ENCODE measurements at regions not wholly inside any gene's neighbourhood (a gene's known extent, or its start where the extent isn't known, plus 50 kb on each side); places are given as distances from the start of the nearest gene placed in this dataset.

DNA sequence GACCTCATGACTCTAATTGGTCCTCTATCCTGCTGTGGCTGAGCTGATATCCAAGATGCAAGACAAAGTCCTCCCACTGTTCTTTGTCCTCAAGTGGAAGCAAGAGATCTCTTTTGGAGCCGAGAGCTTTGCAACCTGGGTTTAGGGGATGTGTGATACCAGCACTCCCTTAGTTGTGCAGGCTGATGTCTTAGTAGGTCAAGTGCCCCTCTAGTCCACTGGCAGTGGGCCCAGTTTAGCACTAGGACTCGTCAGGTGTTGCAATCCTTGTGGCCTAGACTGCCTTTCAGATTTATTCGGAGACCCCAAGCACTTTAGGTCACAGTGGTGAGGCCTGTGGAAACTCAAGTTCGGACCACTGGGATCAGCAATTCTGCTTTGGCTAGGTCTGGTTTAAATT lies 64.0 kb downstream of the GPRASP3 start:
- TF ChIP-seq, protein P1, sequence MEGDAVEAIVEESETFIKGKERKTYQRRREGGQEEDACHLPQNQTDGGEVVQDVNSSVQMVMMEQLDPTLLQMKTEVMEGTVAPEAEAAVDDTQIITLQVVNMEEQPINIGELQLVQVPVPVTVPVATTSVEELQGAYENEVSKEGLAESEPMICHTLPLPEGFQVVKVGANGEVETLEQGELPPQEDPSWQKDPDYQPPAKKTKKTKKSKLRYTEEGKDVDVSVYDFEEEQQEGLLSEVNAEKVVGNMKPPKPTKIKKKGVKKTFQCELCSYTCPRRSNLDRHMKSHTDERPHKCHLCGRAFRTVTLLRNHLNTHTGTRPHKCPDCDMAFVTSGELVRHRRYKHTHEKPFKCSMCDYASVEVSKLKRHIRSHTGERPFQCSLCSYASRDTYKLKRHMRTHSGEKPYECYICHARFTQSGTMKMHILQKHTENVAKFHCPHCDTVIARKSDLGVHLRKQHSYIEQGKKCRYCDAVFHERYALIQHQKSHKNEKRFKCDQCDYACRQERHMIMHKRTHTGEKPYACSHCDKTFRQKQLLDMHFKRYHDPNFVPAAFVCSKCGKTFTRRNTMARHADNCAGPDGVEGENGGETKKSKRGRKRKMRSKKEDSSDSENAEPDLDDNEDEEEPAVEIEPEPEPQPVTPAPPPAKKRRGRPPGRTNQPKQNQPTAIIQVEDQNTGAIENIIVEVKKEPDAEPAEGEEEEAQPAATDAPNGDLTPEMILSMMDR (IDR thresholded peaks at IDR 0.05; ENCODE audit: low read depth, low read length, poor library complexity, severe bottlenecking), result no peak
- TF ChIP-seq EZH2phosphoT487 (IDR thresholded peaks at IDR 0.05; ENCODE audit: borderline replicate concordance, low read length), result no peak
